ENCODE measurements at regions not wholly inside any gene's neighbourhood (a gene's known extent, or its start where the extent isn't known, plus 50 kb on each side); places are given as distances from the start of the nearest gene placed in this dataset.

GRCh38 chr14:76320486-76320885 lies 55.5 kb upstream of the ESRRB start:
- H3K9me3 ChIP-seq (replicated peaks in 1 of 3) = no peaks in the 10 kb centered on the region
- no peak for DNase-seq
- no peaks in the 10 kb centered on the region for H3K36me3 ChIP-seq (replicated peaks in 1 of 2)
- 77 to 90% (median 84%) methylated on average over 5 of the region's 5 CpGs for WGBS, 4 donors
- no peaks in the 10 kb centered on the region for H3K4me1 ChIP-seq (replicated peaks in 1 of 2)
- TF ChIP-seq, protein P1, sequence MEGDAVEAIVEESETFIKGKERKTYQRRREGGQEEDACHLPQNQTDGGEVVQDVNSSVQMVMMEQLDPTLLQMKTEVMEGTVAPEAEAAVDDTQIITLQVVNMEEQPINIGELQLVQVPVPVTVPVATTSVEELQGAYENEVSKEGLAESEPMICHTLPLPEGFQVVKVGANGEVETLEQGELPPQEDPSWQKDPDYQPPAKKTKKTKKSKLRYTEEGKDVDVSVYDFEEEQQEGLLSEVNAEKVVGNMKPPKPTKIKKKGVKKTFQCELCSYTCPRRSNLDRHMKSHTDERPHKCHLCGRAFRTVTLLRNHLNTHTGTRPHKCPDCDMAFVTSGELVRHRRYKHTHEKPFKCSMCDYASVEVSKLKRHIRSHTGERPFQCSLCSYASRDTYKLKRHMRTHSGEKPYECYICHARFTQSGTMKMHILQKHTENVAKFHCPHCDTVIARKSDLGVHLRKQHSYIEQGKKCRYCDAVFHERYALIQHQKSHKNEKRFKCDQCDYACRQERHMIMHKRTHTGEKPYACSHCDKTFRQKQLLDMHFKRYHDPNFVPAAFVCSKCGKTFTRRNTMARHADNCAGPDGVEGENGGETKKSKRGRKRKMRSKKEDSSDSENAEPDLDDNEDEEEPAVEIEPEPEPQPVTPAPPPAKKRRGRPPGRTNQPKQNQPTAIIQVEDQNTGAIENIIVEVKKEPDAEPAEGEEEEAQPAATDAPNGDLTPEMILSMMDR (IDR thresholded peaks at IDR 0.05) = no peak
- TF ChIP-seq POLR2A (IDR thresholded peaks at IDR 0.05) = no peak
- H3K27me3 ChIP-seq = no peaks in the 10 kb centered on the region
- intact Hi-C loops (cut with DNase I) = no loop called here
- H3K27ac ChIP-seq = no peak overlapping the region
- H3K4me3 ChIP-seq = no peak overlapping the region

- Histone ChIP-seq H3K4me3 (no peak overlapping the region), H3K36me3 (replicated peaks in 1 of 2) (no peaks in the 10 kb centered on the region), H3K27me3 (no peaks in the 10 kb centered on the region), H3K9me3 (replicated peaks in 1 of 3) (no peaks in the 10 kb centered on the region), H3K4me1 (replicated peaks in 1 of 2) (no peaks in the 10 kb centered on the region), H3K27ac (no peak overlapping the region)
- no peak for TF ChIP-seq POLR2A (IDR thresholded peaks at IDR 0.05)
- TF ChIP-seq, protein P1 (IDR thresholded peaks at IDR 0.05) = no peak
- 84 to 90% (median 87%) methylated on average over 4 of the region's 4 CpGs for WGBS, 4 donors
- intact Hi-C loops (cut with DNase I) = no loop called here
- no peak for DNase-seq
Measured at GRCh38 chr14:76320975-76321374, 55.0 kb upstream of the ESRRB start.

DNA sequence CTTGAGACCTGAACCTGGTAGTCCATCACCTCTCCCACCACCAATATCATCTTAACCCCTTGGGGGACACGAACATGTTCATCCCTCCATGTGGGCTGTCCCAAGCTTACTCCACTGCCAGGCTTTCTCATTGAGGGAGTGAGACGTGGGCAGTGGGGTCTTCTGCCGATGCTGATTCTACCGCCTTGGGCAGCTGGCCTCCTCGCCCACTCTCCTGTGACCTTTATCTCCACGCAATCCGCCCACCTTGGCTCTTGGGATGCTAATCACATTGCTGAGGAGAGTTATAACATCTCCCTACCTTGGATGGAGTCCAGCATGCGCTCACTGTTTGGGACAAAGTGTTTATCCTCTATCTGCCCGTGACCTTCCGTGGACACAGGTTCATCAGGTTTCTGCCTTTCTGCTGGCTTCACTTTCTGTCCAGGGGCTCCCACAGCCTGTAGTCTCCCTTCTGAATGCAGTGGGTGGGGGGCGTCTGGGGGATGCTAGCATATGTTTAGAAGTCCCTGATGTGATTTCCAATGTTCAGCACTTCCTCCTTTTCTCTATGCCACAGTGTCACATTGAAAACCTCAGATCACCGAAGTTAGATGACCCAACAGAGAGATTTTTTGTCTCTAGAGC lies 53.2 kb upstream of the ESRRB start:
- DNase-seq = peak in 1 of 7 donors; percentile 31
- H3K4me3 ChIP-seq = no peak overlapping the region
- H3K36me3 ChIP-seq (replicated peaks in 1 of 2) = no peaks in the 10 kb centered on the region
- intact Hi-C loops (cut with DNase I) = no loop called here
- H3K9me3 ChIP-seq (replicated peaks in 1 of 3) = no peaks in the 10 kb centered on the region
- TF ChIP-seq, protein P1 (IDR thresholded peaks at IDR 0.05) = no peak
- no peak for TF ChIP-seq POLR2A (IDR thresholded peaks at IDR 0.05)
- no peaks in the 10 kb centered on the region for H3K4me1 ChIP-seq (replicated peaks in 1 of 2)
- no peaks in the 10 kb centered on the region for H3K27me3 ChIP-seq
- no peak overlapping the region for H3K27ac ChIP-seq
- WGBS, 4 donors = 78 to 84% (median 82%) methylated on average over 12 of the region's 12 CpGs

GRCh38 chr14:76323331-76324050 lies 52.4 kb upstream of the ESRRB start:
- Histone ChIP-seq H3K4me3 (no peak overlapping the region), H3K4me1 (replicated peaks in 1 of 2) (no peaks in the 10 kb centered on the region), H3K27me3 (peaks cover 6% of the 10 kb centered on the region), H3K36me3 (replicated peaks in 1 of 2) (no peaks in the 10 kb centered on the region), H3K9me3 (replicated peaks in 1 of 3) (no peaks in the 10 kb centered on the region), H3K27ac (no peak overlapping the region)
- intact Hi-C loops (cut with DNase I) = no loop called here
- TF ChIP-seq, protein P1 (IDR thresholded peaks at IDR 0.05) = no peak
- TF ChIP-seq POLR2A (IDR thresholded peaks at IDR 0.05) = no peak
- DNase-seq = peak in 1 of 7 donors; percentile 4
- WGBS, 4 donors = 73 to 83% (median 77%) methylated on average over 4 to 6 of the region's 6 CpGs

All from adrenal gland (tissue), 9 donors.